AG08396 (cell line): ENCODE measurements at regions not wholly inside any gene's neighbourhood (a gene's known extent, or its start where the extent isn't known, plus 50 kb on each side); places are given as distances from the start of the nearest gene placed in this dataset.

Experiments
- DNase-seq: peaks from one replicate; pipeline ENCODE4 v3.0.0; 2012; ENCODE audit warnings: low spot score, mixed read lengths

GRCh38 chr10:130745821-130746220 lies 565.7 kb downstream of the TCERG1L start:
- DNase-seq = no peak

GRCh38 chr10:130746311-130746710 lies 565.2 kb downstream of the TCERG1L start:
- DNase-seq = no peak

GRCh38 chr10:130747356-130747755 lies 564.2 kb downstream of the TCERG1L start:
- DNase-seq = no peak

GRCh38 chr10:130747946-130748345 lies 563.6 kb downstream of the TCERG1L start:
- DNase-seq = no peak

GRCh38 chr10:130748409-130749057 lies 563.0 kb downstream of the TCERG1L start:
- no peak for DNase-seq

GRCh38 chr10:130749911-130750310 lies 561.6 kb downstream of the TCERG1L start:
- no peak for DNase-seq

- no peak for DNase-seq
Observed at GRCh38 chr10:130750441-130750840, 561.1 kb downstream of the TCERG1L start.

- DNase-seq = no peak
Observed at GRCh38 chr10:130751106-130751840, 560.2 kb downstream of the TCERG1L start.

- DNase-seq = no peak
Observed at GRCh38 chr10:130751851-130752250, 559.7 kb downstream of the TCERG1L start.

GRCh38 chr10:130756651-130757050 lies 554.9 kb downstream of the TCERG1L start:
- DNase-seq = no peak

- no peak for DNase-seq
Observed at GRCh38 chr10:130757271-130757670, 554.2 kb downstream of the TCERG1L start.

- DNase-seq = no peak
Observed at GRCh38 chr10:130757821-130758489, 553.6 kb downstream of the TCERG1L start.

GRCh38 chr10:130758529-130758928 lies 553.0 kb downstream of the TCERG1L start:
- no peak for DNase-seq

GRCh38 chr10:130761032-130761575 lies 550.4 kb downstream of the TCERG1L start:
- DNase-seq = no peak

GRCh38 chr10:130761788-130762301 lies 549.7 kb downstream of the TCERG1L start:
- DNase-seq = no peak

- DNase-seq = no peak
Observed at GRCh38 chr10:130762491-130762890, 549.0 kb downstream of the TCERG1L start.

- no peak for DNase-seq
Observed at GRCh38 chr10:130763071-130763470, 548.5 kb downstream of the TCERG1L start.

GRCh38 chr10:130763491-130763890 lies 548.0 kb downstream of the TCERG1L start:
- no peak for DNase-seq

GRCh38 chr10:130764651-130765050 lies 546.9 kb downstream of the TCERG1L start:
- DNase-seq = no peak

GRCh38 chr10:130766071-130766470 lies 545.5 kb downstream of the TCERG1L start:
- no peak for DNase-seq

GRCh38 chr10:130767116-130767730 lies 544.3 kb downstream of the TCERG1L start:
- DNase-seq = no peak
